HepG2 (cell line): ENCODE measurements at regions not wholly inside any gene's neighbourhood (a gene's known extent, or its start where the extent isn't known, plus 50 kb on each side); places are given as distances from the start of the nearest gene placed in this dataset.

Experiments
- ARID5B ChIP-seq: IDR thresholded peaks from 2 replicates; pipeline ENCODE4 v1.4.0; 2020; ENCODE audit warnings: mild to moderate bottlenecking, missing genetic modification reagents
- ATF1 ChIP-seq: IDR thresholded peaks from 2 replicates; pipeline ENCODE4 v1.6.1; 2016; ENCODE audit warnings: mild to moderate bottlenecking, control low read depth
- EP300 ChIP-seq, 3 experiments: sonication (generic) in 1 of 3; formaldehyde crosslinking in 1 of 3; IDR thresholded peaks; 2 replicates each; pipeline versions ENCODE4 v1.5.1 to v1.6.1; 2011 to 2020; ENCODE audit warnings: low read depth in 2 of 3, low read length in 2 of 3, borderline replicate concordance in 1 of 3, improper control_type of control experiment in 1 of 3, mild to moderate bottlenecking in 1 of 3, missing genetic modification reagents in 1 of 3, moderate library complexity in 1 of 3
- HOMEZ ChIP-seq: IDR thresholded peaks from 2 replicates; pipeline ENCODE4 v1.6.1; 2016; ENCODE audit warnings: low read depth
- PITX1 ChIP-seq: sonication (generic); formaldehyde crosslinking; IDR thresholded peaks from 2 replicates; pipeline ENCODE4 v1.5.1; 2020; ENCODE audit warnings: mild to moderate bottlenecking, missing genetic modification reagents
- RAD51 ChIP-seq: fragments of 450-650 bp; IDR thresholded peaks from 2 replicates; pipeline ENCODE4 v1.6.1; 2016; ENCODE audit warnings: borderline replicate concordance
- SOX5 ChIP-seq: IDR thresholded peaks from 2 replicates; pipeline ENCODE4 v1.6.1; 2016; ENCODE audit warnings: borderline replicate concordance
- ZBTB21 ChIP-seq: sonication (generic); formaldehyde crosslinking; IDR thresholded peaks from 2 replicates; pipeline ENCODE4 v1.4.0; 2020; ENCODE audit warnings: missing genetic modification reagents
- ZBTB43 ChIP-seq: sonication (generic); formaldehyde crosslinking; conservative IDR thresholded peaks from 2 replicates; pipeline ENCODE4 v1.4.0; 2020; ENCODE audit warnings: missing genetic modification reagents
- ZFP1 ChIP-seq: IDR thresholded peaks from 2 replicates; pipeline ENCODE4 v1.6.1; 2016
- ZFY ChIP-seq: sonication (generic); formaldehyde crosslinking; IDR thresholded peaks from 2 replicates; pipeline ENCODE4 v1.4.0; 2020; ENCODE audit warnings: missing genetic modification reagents
- ZNF407 ChIP-seq: sonication (generic); formaldehyde crosslinking; IDR thresholded peaks from one replicate; pipeline ENCODE4 v1.5.1; 2020; ENCODE audit warnings: mild to moderate bottlenecking, missing genetic modification reagents; ENCODE audit errors: not compliant biosample characterization
- ZNF704 ChIP-seq: sonication (generic); formaldehyde crosslinking; IDR thresholded peaks from 2 replicates; pipeline ENCODE4 v1.8.1; 2023; ENCODE audit warnings: mild to moderate bottlenecking, inconsistent platforms, moderate library complexity, missing genetic modification reagents, borderline replicate concordance

GRCh38 chr4:13998850-13999445, 371.4 kb upstream of the BOD1L1 start (continued):
- no peak for TF ChIP-seq ZNF407
- TF ChIP-seq ZNF704: no peak
- peak; percentile 74 for TF ChIP-seq ARID5B (CRISPR knock-in tag)
- peak; percentile 54; the same call in 1 of the 2 replicates for TF ChIP-seq SOX5 (CRISPR knock-in tag)
- TF ChIP-seq ZBTB43 (CRISPR knock-in tag): no peak
- TF ChIP-seq ZFP1 (CRISPR knock-in tag): no peak
- no peak for TF ChIP-seq ZBTB21 (CRISPR knock-in tag)
- TF ChIP-seq HOMEZ (CRISPR knock-in tag): no peak
- TF ChIP-seq RAD51: no peak
- TF ChIP-seq ZFY: no peak
- no peak for TF ChIP-seq PITX1
- no peak for TF ChIP-seq ATF1 (CRISPR knock-in tag)
- 0 out of 4 replicates have a peak, but pooled peaks of 1 of the 2 experiments have one; percentile 5 for TF ChIP-seq EP300 (IDR thresholded peaks at IDR 0.05; ENCODE audit: low read depth in 2 of 2, low read length in 2 of 2)
- no peak for TF ChIP-seq EP300 (CRISPR knock-in tag; IDR thresholded peaks at IDR 0.05; ENCODE audit: borderline replicate concordance)
